Adrenal gland (tissue), 9 donors: ENCODE measurements at regions not wholly inside any gene's neighbourhood (a gene's known extent, or its start where the extent isn't known, plus 50 kb on each side); places are given as distances from the start of the nearest gene placed in this dataset.

ENCODE experiments used
- DNase-seq, 7 donors: peaks; one replicate each; pipeline ENCODE4 v3.0.0-alpha.2; 2019 to 2020
- H3K27ac ChIP-seq, 5 donors: fragments of 200-600 bp; sonication (generic) in 4 of 5; 1 replicate in 3 of 5; 2 replicates in 2 of 5; pipeline versions ENCODE4 v1.5.1 to v1.8.0; 2016 to 2020; ENCODE audit warnings: mild to moderate bottlenecking in 1 of 5
- H3K27me3 ChIP-seq: fragments of 200-600 bp; 2 replicates; pipeline ENCODE4 v1.8.0; 2021
- H3K36me3 ChIP-seq, 2 donors: fragments of 200-600 bp; replicated peaks in 1 of 2; 1 replicate in 1 of 2; 2 replicates in 1 of 2; pipeline versions ENCODE4 v1.5.1 to v1.8.0; 2018 to 2022
- H3K4me1 ChIP-seq, 2 donors: fragments of 200-600 bp; replicated peaks in 1 of 2; 1 replicate in 1 of 2; 2 replicates in 1 of 2; pipeline versions ENCODE4 v1.5.1 to v1.8.0; 2018 to 2021
- H3K4me3 ChIP-seq, 4 donors: fragments of 200-600 bp; sonication (generic) in 3 of 4; one replicate each; pipeline ENCODE4 v1.5.1; 2016 to 2018
- H3K9me3 ChIP-seq, 3 donors: fragments of 200-600 bp; sonication (generic) in 1 of 3; replicated peaks in 1 of 3; 1 replicate in 2 of 3; 2 replicates in 1 of 3; pipeline versions ENCODE4 v1.5.1 to v1.8.0; 2016 to 2021
- POLR2A ChIP-seq, 2 donors: fragments of 450-650 bp; IDR thresholded peaks; one replicate each; pipeline ENCODE4 v1.6.1; 2017; ENCODE audit warnings: antibody characterized with exemption in 2 of 2, mild to moderate bottlenecking in 2 of 2, moderate library complexity in 1 of 2
- WGBS, 4 donors: extraction: QIAGEN DNeasy Blood & Tissue Kit in 2 of 4; methylation state at CpG; one replicate each; pipeline versions ENCODE4 v1.1.5 to v1.1.7; 2013 to 2017; 5-methylcytosine and 5-hydroxymethylcytosine counted together
- intact Hi-C, 2 donors: fragments of 100-400 bp; cut with DNase I; formaldehyde crosslinking; loops; one replicate each; pipeline versions ENCODE4 v1.14.1 to v1.15.0; 2022 to 2023
- TF ChIP-seq, protein P1 (sequence below), 6 experiments: fragments of 450-650 bp in 4 of 6; fragments of 200-600 bp in 2 of 6; sonication (generic) in 1 of 6; IDR thresholded peaks; 1 replicate in 5 of 6; 2 replicates in 1 of 6; pipeline versions ENCODE4 v1.5.1 to v1.8.0; 2016 to 2021; ENCODE audit warnings: antibody characterized with exemption in 6 of 6, mild to moderate bottlenecking in 2 of 6, moderate library complexity in 1 of 6
- donor health status: healthy with polysubstance abuse.
- donor health status: Bipolar disorder and iron deficiency.
- donor health status: DM: yes; HTN: yes; CAD: no.
- donor health status: DM: no; HTN: no; CAD: no.
- donor health status: DM: no; HTN: no; CAD: no.

DNA sequence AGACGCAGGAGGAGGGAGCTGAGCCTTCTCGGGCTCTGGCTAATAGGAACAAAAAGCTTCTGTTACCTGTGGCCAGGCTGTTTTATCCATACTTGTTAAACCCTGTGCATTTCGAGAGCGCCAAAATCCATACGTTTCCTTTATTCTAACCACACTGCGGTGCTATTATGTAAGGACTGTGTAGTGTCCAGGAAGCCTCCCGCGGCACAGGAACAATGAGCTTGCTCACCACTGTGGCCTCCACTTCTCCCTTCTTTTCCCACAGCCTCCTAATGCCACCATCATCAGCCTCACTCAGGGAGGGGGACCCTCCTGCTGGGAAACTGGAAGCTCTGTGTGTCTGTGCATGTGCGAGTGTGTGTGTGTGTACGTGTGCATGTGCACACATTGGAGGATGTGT is 268.5 kb downstream of the HAUS1 start:
- H3K4me1 ChIP-seq, result no peaks in the 10 kb centered on the region
- no peak overlapping the region for H3K4me3 ChIP-seq
- 77 to 89% (median 83%) methylated on average over 10 of the region's 10 CpGs for WGBS, 4 donors
- H3K36me3 ChIP-seq, result no peaks in the 10 kb centered on the region
- no peaks in the 10 kb centered on the region for H3K27me3 ChIP-seq
- TF ChIP-seq, protein P1, sequence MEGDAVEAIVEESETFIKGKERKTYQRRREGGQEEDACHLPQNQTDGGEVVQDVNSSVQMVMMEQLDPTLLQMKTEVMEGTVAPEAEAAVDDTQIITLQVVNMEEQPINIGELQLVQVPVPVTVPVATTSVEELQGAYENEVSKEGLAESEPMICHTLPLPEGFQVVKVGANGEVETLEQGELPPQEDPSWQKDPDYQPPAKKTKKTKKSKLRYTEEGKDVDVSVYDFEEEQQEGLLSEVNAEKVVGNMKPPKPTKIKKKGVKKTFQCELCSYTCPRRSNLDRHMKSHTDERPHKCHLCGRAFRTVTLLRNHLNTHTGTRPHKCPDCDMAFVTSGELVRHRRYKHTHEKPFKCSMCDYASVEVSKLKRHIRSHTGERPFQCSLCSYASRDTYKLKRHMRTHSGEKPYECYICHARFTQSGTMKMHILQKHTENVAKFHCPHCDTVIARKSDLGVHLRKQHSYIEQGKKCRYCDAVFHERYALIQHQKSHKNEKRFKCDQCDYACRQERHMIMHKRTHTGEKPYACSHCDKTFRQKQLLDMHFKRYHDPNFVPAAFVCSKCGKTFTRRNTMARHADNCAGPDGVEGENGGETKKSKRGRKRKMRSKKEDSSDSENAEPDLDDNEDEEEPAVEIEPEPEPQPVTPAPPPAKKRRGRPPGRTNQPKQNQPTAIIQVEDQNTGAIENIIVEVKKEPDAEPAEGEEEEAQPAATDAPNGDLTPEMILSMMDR (IDR thresholded peaks at IDR 0.05), result no peak
- TF ChIP-seq POLR2A (IDR thresholded peaks at IDR 0.05), result no peak
- intact Hi-C loops, result no loop called here
- H3K27ac ChIP-seq, result no peak overlapping the region
- DNase-seq, result no peak
- H3K9me3 ChIP-seq, result no peaks in the 10 kb centered on the region

DNA sequence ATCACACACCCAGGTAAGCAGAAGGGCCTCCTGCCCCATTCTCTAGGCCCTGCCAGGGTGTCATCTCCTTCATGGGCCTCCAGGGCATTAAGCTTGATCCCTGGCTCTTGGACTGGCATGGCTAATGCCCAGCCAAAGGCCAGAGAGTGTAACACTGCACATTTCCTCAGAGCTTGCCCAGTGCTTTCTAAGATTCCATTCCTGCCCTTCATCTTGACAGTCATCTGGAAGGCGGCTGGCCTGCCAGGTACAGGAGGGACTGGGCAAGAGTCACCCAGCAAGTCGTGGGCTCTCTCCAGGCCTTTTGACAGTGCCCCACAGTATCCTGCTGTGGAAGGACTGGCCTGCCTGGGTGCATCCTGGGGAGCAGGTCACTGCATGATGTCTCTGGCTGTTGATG is 268.9 kb downstream of the HAUS1 start:
- H3K9me3 ChIP-seq, result no peaks in the 10 kb centered on the region
- no peaks in the 10 kb centered on the region for H3K27me3 ChIP-seq
- no peaks in the 10 kb centered on the region for H3K4me1 ChIP-seq
- no peaks in the 10 kb centered on the region for H3K36me3 ChIP-seq
- DNase-seq, result no peak
- TF ChIP-seq POLR2A (IDR thresholded peaks at IDR 0.05), result no peak
- TF ChIP-seq, protein P1 (IDR thresholded peaks at IDR 0.05), result no peak
- H3K4me3 ChIP-seq, result no peak overlapping the region
- 55 to 74% (median 63%) methylated on average over 2 of the region's 2 CpGs for WGBS, 4 donors
- no peak overlapping the region for H3K27ac ChIP-seq
- intact Hi-C loops, result no loop called here

DNA sequence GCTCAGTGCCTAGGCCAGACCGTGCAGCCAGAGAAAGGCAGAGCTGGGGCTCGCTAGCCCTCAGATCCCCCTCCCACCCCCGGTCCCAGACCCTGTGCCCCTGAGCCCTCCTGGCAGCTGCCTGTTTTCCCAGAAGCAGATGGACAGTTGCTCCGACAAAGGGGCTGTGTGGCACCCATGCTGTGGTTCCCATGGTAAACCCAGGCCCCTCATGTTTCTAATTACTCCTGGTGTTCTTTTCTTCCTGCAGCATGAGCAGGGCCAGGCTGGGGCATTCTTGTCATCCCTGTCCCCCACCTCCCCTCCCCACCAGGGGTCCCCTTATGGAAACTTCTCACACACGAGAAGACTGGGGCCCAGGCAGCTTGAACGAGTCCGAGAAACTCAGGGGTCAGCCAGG is 269.6 kb downstream of the HAUS1 start:
- no peaks in the 10 kb centered on the region for H3K36me3 ChIP-seq
- no peaks in the 10 kb centered on the region for H3K4me1 ChIP-seq
- H3K4me3 ChIP-seq, result no peak overlapping the region
- TF ChIP-seq, protein P1 (IDR thresholded peaks at IDR 0.05), result no peak
- no peak for TF ChIP-seq POLR2A (IDR thresholded peaks at IDR 0.05)
- 67 to 81% (median 77%) methylated on average over 5 to 7 of the region's 7 CpGs for WGBS, 4 donors
- H3K27ac ChIP-seq, result no peak overlapping the region
- H3K9me3 ChIP-seq, result no peaks in the 10 kb centered on the region
- H3K27me3 ChIP-seq, result no peaks in the 10 kb centered on the region
- no peak for DNase-seq
- intact Hi-C loops, result no loop called here

DNA sequence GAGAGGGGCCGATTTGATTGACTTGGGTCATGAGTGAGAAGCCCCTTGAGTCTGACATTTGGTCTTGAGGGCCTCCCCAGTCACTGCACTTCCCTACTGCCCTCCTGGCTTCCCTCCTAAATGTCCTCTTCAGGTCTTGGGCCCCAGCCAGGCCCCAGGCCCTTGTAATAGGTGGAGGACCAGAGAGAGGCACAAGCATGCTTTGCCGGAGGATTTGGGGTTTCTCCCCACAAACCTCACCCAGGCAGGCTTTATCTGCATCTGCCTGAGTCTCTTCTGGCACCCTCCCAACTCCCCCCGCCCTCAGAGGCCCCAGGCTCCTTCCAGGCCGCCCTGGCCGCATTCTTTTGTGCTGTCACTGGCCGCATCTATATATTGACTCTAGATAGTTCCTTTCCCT is 270.7 kb downstream of the HAUS1 start:
- DNase-seq, result no peak
- Histone ChIP-seq H3K27me3 (no peaks in the 10 kb centered on the region), H3K9me3 (no peaks in the 10 kb centered on the region), H3K36me3 (no peaks in the 10 kb centered on the region), H3K4me1 (no peaks in the 10 kb centered on the region), H3K4me3 (no peak overlapping the region), H3K27ac (no peak overlapping the region)
- 60 to 76% (median 71%) methylated on average over 5 to 6 of the region's 6 CpGs for WGBS, 4 donors
- intact Hi-C loops, result no loop called here
- no peak for TF ChIP-seq POLR2A (IDR thresholded peaks at IDR 0.05)
- TF ChIP-seq, protein P1 (IDR thresholded peaks at IDR 0.05), result no peak
